ENCODE measurements at regions not wholly inside any gene's neighbourhood (a gene's known extent, or its start where the extent isn't known, plus 50 kb on each side); places are given as distances from the start of the nearest gene placed in this dataset.

DNA sequence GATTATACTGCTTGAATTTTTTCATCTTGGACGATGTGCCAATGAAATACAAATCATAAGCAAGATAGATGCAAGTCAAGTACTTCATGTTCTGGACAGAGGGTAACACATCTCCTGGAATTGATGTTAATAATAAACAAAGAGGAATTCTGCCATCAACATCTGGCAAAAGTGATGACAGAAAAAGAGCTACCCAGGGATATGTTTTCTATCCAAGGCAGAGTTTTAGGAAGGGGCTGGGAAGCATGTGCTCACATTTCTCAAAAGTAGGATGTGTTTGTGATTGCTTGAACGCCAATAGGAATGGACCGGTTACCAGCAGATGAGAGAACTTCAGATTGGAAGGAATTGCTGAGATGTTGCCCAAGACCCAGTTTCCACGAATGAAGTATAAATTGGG is 242.6 kb upstream of the AGTR1 start:
- intact Hi-C loops (cut with micrococcal nuclease): no loop called here
- Mint-ChIP-seq H3K9me3 (no peaks in the 10 kb centered on the region), H3K36me3 (ENCODE audit: low read depth) (no peaks in the 10 kb centered on the region), H3K4me3 (ENCODE audit: low read depth) (no peak overlapping the region), H3K27me3 (ENCODE audit: low read depth) (no peaks in the 10 kb centered on the region), H3K27ac (no peak overlapping the region), H3K4me1 (ENCODE audit: low read depth) (no peaks in the 10 kb centered on the region)
- no peak for DNase-seq (ENCODE audit: low spot score)

DNA sequence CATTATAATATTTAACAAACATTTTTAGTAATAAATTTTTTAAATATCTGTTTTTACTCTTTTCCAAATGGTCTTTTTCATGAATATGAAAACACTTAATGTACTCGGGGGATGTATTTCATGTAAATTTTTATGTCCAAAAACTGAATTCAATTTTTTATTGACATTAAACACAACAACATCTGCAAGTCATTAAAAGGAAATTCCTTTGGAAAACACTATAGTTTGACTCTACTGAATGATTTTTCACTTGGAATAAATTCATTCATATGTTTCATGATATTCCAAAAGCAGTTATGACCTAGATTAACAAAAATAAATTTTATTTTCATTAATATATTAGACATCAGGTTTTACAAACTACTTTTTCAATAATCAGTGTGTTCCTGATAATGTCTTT is 239.8 kb upstream of the AGTR1 start:
- no peaks in the 10 kb centered on the region for H3K9me3 Mint-ChIP-seq
- no peaks in the 10 kb centered on the region for H3K4me1 Mint-ChIP-seq (ENCODE audit: low read depth)
- H3K4me3 Mint-ChIP-seq (ENCODE audit: low read depth): no peak overlapping the region
- H3K36me3 Mint-ChIP-seq (ENCODE audit: low read depth): no peaks in the 10 kb centered on the region
- DNase-seq (ENCODE audit: low spot score): no peak
- H3K27me3 Mint-ChIP-seq (ENCODE audit: low read depth): no peaks in the 10 kb centered on the region
- intact Hi-C loops (cut with micrococcal nuclease): no loop called here
- H3K27ac Mint-ChIP-seq: no peak overlapping the region

DNA sequence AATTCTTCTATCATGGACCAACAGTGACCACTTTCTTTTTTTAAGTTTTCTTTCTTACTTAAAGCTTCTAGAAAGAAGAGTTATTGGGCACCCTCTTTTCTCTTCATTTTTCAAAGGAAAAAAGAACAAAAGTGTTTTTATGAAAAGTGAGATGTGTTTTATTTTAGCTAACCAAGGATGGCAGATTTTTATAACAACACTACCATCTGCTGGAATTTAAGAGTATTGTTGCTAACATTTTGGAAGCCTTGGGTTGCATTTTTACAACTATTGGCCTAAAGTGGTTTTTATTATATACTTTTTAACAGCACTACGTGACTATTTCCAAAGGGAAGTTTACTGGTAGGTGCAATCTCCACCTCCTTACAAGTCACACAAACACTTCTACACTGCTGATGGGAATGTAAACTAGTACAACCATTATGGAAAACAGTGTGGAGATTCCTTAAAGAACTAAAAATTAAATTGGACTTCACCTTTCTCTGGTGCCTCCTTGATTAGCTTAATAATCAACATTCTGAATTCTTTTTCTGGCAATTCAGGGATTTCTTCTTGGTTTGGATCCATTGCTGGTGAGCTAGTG is 237.7 kb upstream of the AGTR1 start:
- H3K9me3 Mint-ChIP-seq: no peaks in the 10 kb centered on the region
- no peak overlapping the region for H3K27ac Mint-ChIP-seq
- H3K27me3 Mint-ChIP-seq (ENCODE audit: low read depth): no peaks in the 10 kb centered on the region
- H3K4me1 Mint-ChIP-seq (ENCODE audit: low read depth): no peaks in the 10 kb centered on the region
- no peak for DNase-seq (ENCODE audit: low spot score)
- no peak overlapping the region for H3K4me3 Mint-ChIP-seq (ENCODE audit: low read depth)
- H3K36me3 Mint-ChIP-seq (ENCODE audit: low read depth): no peaks in the 10 kb centered on the region
- intact Hi-C loops (cut with micrococcal nuclease): no loop called here

DNA sequence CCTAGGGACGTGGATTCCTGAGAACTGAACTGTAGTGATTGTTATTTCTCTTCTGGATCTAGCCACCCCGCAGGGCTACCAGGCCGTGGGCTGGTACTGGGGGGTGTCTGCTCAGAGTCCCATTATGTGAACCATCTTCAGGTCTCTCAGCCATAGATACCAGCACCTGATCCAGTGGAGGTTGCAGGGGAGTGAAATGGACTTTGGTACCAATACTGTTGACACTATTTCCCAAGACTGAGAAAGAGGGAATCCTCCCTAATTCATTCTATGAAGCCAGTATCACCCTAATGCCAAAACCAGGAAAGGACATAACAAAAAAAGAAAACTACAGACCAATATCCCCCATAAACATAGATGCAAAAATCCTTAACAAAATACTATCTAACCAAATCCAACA is 237.0 kb upstream of the AGTR1 start:
- Mint-ChIP-seq H3K36me3 (ENCODE audit: low read depth) (no peaks in the 10 kb centered on the region), H3K27me3 (ENCODE audit: low read depth) (no peaks in the 10 kb centered on the region), H3K27ac (no peak overlapping the region), H3K4me3 (ENCODE audit: low read depth) (no peak overlapping the region), H3K9me3 (no peaks in the 10 kb centered on the region), H3K4me1 (ENCODE audit: low read depth) (no peaks in the 10 kb centered on the region)
- no peak for DNase-seq (ENCODE audit: low spot score)
- intact Hi-C loops (cut with micrococcal nuclease): no loop called here

DNA sequence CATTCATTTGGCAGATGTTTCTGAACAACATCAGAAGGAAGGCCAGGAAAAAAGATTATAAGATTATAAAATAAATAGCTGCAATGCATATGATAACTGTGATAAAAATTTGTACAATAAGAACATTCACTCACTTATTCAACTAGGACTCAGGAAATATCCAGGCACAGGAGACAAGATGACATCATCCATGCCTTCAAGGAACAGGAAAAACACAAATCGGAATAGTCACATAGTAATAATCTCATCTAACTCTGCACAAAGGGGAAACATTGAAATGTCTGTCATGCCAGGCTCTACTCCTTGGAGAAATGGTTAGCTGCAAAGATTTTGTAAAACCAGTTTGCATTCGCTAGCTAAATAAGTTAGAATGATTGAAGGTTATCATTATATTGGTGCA is 233.5 kb upstream of the AGTR1 start:
- Mint-ChIP-seq H3K4me3 (ENCODE audit: low read depth) (no peak overlapping the region), H3K27me3 (ENCODE audit: low read depth) (no peaks in the 10 kb centered on the region), H3K27ac (no peak overlapping the region), H3K4me1 (ENCODE audit: low read depth) (no peaks in the 10 kb centered on the region), H3K36me3 (ENCODE audit: low read depth) (no peaks in the 10 kb centered on the region), H3K9me3 (no peaks in the 10 kb centered on the region)
- DNase-seq (ENCODE audit: low spot score): no peak
- intact Hi-C loops (cut with micrococcal nuclease): no loop called here

DNA sequence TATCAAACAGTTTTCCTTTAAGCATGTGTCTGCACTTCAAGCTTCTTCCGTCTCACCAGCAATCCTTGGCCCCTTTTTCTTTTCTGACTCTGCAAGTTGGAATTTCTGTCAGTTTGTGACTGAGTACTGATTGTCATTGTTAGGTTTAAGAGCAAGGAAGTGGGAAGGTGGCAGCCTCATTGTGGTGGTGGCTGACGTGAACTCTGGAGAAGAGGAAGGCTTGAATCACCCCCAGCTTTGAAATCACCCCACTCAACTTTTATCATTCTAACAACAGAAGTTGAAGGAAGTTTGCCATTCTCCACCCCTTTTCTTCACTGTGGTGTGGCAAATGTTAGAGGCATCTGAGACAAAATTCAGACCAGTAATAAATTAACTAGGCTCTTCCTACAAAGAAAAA is 231.6 kb upstream of the AGTR1 start:
- no peaks in the 10 kb centered on the region for H3K36me3 Mint-ChIP-seq (ENCODE audit: low read depth)
- intact Hi-C loops (cut with micrococcal nuclease): no loop called here
- no peak overlapping the region for H3K27ac Mint-ChIP-seq
- H3K4me1 Mint-ChIP-seq (ENCODE audit: low read depth): no peaks in the 10 kb centered on the region
- DNase-seq (ENCODE audit: low spot score): no peak
- H3K4me3 Mint-ChIP-seq (ENCODE audit: low read depth): no peak overlapping the region
- no peaks in the 10 kb centered on the region for H3K27me3 Mint-ChIP-seq (ENCODE audit: low read depth)
- H3K9me3 Mint-ChIP-seq: no peaks in the 10 kb centered on the region

DNA sequence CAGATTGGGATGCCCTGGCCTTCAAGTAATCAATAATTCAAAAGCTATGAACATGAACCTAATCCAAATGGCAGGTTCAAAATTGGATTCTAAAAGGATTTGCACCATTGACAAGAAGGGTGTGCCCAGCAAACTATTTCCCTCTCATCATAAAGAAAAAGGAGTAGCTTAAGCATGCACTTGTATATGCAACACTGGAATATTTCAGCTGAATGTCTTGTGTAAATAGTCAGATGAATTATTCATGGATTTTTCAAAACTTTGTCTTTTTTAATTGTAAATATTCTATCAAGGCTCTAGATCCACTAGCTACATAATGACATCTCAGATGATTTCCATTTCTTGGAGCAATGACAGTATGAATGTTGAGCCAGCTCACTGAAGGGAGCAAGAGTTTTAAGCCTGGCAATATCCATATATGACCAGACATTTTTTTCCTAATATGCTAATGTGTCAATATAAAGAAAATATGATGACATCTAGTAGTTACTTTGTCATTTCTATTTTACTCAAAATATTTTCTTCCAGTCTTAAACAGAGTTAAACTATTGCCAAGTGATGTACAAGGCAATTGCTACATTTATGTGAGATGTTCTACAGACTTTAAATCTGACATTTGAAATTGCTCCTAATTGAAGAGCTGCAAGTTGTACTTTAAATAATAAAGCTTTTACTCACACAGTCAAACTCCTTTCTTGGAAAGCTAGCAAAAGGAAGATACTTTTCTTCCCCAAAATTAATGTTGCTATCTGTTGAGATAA is 230.5 kb upstream of the AGTR1 start:
- intact Hi-C loops (cut with micrococcal nuclease): no loop called here
- Mint-ChIP-seq H3K4me1 (ENCODE audit: low read depth) (no peaks in the 10 kb centered on the region), H3K9me3 (no peaks in the 10 kb centered on the region), H3K36me3 (ENCODE audit: low read depth) (no peaks in the 10 kb centered on the region), H3K27ac (no peak overlapping the region), H3K4me3 (ENCODE audit: low read depth) (no peak overlapping the region), H3K27me3 (ENCODE audit: low read depth) (no peaks in the 10 kb centered on the region)
- DNase-seq (ENCODE audit: low spot score): no peak

DNA sequence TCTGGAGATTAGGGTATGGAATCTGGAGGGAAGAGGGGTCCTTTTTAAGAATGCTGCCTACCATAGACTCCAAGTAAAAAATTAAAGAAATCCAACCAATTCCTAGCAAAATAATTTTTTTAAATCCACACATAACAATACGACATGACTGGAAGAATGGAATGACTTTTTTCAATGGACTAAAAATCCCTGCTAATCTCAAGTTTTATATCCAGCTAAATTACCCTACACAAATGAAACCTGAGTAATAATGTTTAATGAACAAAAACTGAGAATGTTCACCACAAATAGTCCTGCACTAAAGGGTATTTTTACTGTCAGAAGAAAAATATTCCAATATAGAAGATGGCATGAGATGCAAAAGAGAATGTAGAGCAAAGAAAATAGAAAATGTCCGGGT is 220.3 kb upstream of the AGTR1 start:
- Mint-ChIP-seq H3K27ac (no peak overlapping the region), H3K9me3 (peaks cover 15% of the 10 kb centered on the region), H3K4me1 (ENCODE audit: low read depth) (no peaks in the 10 kb centered on the region), H3K4me3 (ENCODE audit: low read depth) (no peak overlapping the region), H3K36me3 (ENCODE audit: low read depth) (no peaks in the 10 kb centered on the region), H3K27me3 (ENCODE audit: low read depth) (no peaks in the 10 kb centered on the region)
- intact Hi-C loops (cut with micrococcal nuclease): no loop called here
- DNase-seq (ENCODE audit: low spot score): no peak

DNA sequence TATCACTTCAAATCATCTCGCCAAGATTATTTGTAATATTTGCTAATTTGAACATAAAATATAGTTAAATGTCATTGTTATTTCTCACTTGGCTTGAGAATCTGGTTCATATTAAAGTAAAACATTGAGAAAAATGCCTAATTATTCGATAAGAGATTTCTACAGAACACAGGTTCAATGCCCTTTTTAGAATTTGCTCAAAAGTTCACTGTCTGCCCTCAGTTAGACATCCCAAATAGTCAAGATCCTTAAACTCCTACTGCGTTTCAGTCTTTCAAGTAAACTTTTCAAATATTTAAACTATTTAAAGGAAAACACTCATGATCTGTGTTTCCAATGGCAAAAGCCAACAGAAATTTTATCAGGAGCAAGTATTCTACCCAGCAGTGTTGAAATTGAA is 204.1 kb upstream of the AGTR1 start:
- Mint-ChIP-seq H3K4me1 (ENCODE audit: low read depth) (no peaks in the 10 kb centered on the region), H3K4me3 (ENCODE audit: low read depth) (no peak overlapping the region), H3K9me3 (peaks cover 8% of the 10 kb centered on the region), H3K27me3 (ENCODE audit: low read depth) (no peaks in the 10 kb centered on the region), H3K27ac (no peak overlapping the region), H3K36me3 (ENCODE audit: low read depth) (no peaks in the 10 kb centered on the region)
- intact Hi-C loops (cut with micrococcal nuclease): no loop called here
- DNase-seq (ENCODE audit: low spot score): no peak

DNA sequence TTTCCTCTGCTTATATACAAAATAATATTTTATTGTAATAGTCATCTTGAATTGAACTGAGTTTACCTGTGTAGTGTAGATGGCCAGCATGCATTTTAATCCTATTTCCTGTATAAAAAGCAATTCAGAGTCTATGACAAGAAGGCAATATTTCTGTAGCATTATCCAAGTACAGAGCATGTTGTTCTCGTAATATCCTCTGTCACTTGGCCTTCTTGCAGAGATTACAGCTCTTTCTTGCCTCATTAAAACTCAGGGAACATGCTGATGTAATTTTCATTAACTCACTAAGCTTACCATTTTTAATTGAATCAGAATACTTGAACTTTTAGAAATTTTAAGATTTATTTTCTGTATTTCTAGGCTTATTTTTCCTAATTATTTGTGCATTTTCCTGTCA is 203.3 kb upstream of the AGTR1 start:
- no peak overlapping the region for H3K27ac Mint-ChIP-seq
- no peaks in the 10 kb centered on the region for H3K36me3 Mint-ChIP-seq (ENCODE audit: low read depth)
- intact Hi-C loops (cut with micrococcal nuclease): no loop called here
- DNase-seq (ENCODE audit: low spot score): no peak
- peaks cover 6% of the 10 kb centered on the region for H3K9me3 Mint-ChIP-seq
- H3K4me3 Mint-ChIP-seq (ENCODE audit: low read depth): no peak overlapping the region
- H3K27me3 Mint-ChIP-seq (ENCODE audit: low read depth): no peaks in the 10 kb centered on the region
- H3K4me1 Mint-ChIP-seq (ENCODE audit: low read depth): no peaks in the 10 kb centered on the region

DNA sequence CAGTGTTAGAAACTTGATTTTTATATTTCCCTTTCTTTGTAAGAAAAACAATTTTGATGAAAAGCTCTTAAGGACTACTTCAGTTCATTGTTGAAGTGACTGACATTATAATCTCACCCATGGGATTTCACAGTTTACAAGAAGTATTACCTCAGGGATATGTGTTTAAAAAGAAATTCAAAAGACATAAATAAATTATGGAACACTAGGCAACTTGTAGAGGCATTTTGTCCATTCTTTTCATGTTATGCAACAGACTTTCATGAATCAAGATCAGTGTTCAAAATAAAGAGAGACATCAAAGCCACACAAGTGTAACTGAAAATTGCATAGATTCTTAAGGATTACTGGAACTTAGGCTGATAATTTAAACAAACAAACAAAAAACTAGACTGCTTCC is 196.8 kb upstream of the AGTR1 start:
- Mint-ChIP-seq H3K4me3 (ENCODE audit: low read depth) (no peak overlapping the region), H3K27me3 (ENCODE audit: low read depth) (no peaks in the 10 kb centered on the region), H3K36me3 (ENCODE audit: low read depth) (no peaks in the 10 kb centered on the region), H3K27ac (no peak overlapping the region), H3K9me3 (no peaks in the 10 kb centered on the region), H3K4me1 (ENCODE audit: low read depth) (no peaks in the 10 kb centered on the region)
- no peak for DNase-seq (ENCODE audit: low spot score)
- intact Hi-C loops (cut with micrococcal nuclease): no loop called here

DNA sequence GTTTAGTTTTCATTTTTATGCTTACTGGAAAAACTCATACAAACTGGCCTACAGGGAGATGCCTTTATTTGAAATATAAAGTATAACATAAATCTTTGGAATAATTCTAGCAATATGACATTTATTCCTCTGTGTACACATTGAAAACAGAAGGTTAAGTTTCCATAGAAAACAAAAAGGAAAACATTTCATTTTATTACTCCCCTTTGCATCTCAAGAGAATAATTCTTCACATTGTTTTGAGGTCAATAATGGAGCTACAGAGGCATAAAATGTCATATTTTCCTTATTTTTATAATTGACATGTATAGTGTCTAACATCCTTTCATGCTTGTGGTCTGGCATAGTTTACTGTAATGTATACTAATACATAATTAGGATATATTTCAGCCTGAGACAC is 187.6 kb upstream of the AGTR1 start:
- no peaks in the 10 kb centered on the region for H3K4me1 Mint-ChIP-seq (ENCODE audit: low read depth)
- intact Hi-C loops (cut with micrococcal nuclease): no loop called here
- no peak overlapping the region for H3K27ac Mint-ChIP-seq
- H3K9me3 Mint-ChIP-seq: peaks cover 20% of the 10 kb centered on the region
- no peaks in the 10 kb centered on the region for H3K36me3 Mint-ChIP-seq (ENCODE audit: low read depth)
- H3K4me3 Mint-ChIP-seq (ENCODE audit: low read depth): no peak overlapping the region
- no peak for DNase-seq (ENCODE audit: low spot score)
- H3K27me3 Mint-ChIP-seq (ENCODE audit: low read depth): no peaks in the 10 kb centered on the region

DNA sequence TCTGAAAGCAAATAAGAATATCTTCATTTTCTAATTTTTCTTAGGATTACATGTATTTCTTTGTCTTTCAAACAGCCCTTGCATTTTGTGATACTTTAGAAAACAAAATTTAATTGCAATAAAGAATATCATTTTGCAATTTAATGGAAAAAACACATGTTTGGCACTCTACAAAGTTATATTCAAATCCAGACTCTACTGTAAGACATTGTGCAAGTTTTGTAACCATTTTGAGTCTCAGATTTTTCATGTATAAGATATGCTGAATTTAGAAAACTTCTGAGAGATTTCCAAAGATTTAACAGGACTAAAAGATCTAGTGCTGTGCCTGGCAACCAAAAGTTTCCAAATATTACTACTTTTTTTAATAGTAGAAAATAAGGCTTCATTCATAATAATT is 187.1 kb upstream of the AGTR1 start:
- H3K27me3 Mint-ChIP-seq (ENCODE audit: low read depth): no peaks in the 10 kb centered on the region
- H3K9me3 Mint-ChIP-seq: peaks cover 20% of the 10 kb centered on the region
- intact Hi-C loops (cut with micrococcal nuclease): no loop called here
- no peaks in the 10 kb centered on the region for H3K36me3 Mint-ChIP-seq (ENCODE audit: low read depth)
- no peak overlapping the region for H3K27ac Mint-ChIP-seq
- DNase-seq (ENCODE audit: low spot score): no peak
- no peak overlapping the region for H3K4me3 Mint-ChIP-seq (ENCODE audit: low read depth)
- H3K4me1 Mint-ChIP-seq (ENCODE audit: low read depth): no peaks in the 10 kb centered on the region

DNA sequence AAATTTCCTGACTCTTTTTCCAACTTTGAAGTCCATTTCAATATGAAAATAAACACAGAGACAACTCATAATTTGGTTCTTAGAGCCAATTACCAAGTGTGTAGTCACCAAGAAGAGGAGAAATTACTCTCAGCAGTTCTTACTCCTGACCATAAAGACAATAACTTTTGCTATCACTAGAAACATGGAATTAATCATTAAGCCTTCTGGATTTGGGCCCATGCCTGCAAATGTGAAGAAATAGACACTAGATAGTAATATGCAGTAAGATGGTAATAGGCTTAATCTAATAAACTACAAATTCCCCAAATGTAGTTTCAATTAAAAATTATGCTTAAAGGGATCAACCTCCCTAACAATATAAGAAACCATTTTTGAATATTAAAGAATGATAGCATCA is 185.1 kb upstream of the AGTR1 start:
- Mint-ChIP-seq H3K4me3 (ENCODE audit: low read depth) (no peak overlapping the region), H3K27ac (no peak overlapping the region), H3K36me3 (ENCODE audit: low read depth) (no peaks in the 10 kb centered on the region), H3K4me1 (ENCODE audit: low read depth) (no peaks in the 10 kb centered on the region), H3K27me3 (ENCODE audit: low read depth) (no peaks in the 10 kb centered on the region), H3K9me3 (peaks cover 8% of the 10 kb centered on the region)
- intact Hi-C loops (cut with micrococcal nuclease): no loop called here
- DNase-seq (ENCODE audit: low spot score): no peak

Measured in activated T-helper 2 cell treated with anti-CD3 and anti-CD28 coated beads, Interferon-gamma antibody, Interleukin-2, Interleukin-4, amounts not matched to agents 10 μg/mL and 5 μg/mL and 100 μg/mL, durations not matched to agents 14 hours and 24 hours and 36 hours (primary cell).